ENCODE measurements at regions not wholly inside any gene's neighbourhood (a gene's known extent, or its start where the extent isn't known, plus 50 kb on each side); places are given as distances from the start of the nearest gene placed in this dataset.
"Not testable (repeated sequence)": the region's sequence is repeated elsewhere in the genome, so short reads cannot be mapped to it uniquely, and the experiment has no call there.

DNA sequence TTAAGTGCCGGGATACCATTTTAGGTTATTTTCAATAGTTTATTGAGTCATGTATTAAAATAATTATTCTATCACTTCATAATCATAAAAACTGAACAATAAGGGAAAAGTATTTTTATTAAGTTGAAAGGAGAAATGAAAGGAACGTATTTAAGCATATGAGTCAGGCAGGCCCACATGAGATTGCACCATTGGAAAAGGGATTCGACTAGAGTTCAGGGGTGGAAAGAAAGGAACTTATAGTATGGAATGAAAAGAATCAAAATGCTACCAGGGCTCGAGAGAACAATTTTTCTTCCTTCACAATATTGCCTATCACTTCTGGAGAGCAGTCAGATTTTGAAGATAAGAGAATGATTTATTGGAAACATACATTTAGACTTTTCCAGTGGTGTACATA is 516.5 kb upstream of the NETO1 start:
- no peak for DNase-seq

DNA sequence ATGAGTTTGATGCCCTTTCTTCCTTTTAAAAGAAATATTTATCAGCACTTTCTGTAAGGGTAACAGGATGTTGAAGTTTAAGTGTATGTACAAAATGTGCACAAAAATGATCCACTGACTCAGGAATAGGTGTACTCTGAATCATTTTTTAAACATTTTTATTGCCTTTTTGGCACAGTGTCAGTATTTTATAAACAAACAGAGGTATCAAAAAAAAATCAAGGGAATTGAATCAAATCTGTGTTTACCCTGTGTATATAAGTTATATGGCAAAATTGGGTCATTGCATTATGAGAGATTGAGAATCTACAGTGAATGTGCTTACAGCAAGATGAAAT is 513.9 kb upstream of the NETO1 start:
- DNase-seq: no peak

DNA sequence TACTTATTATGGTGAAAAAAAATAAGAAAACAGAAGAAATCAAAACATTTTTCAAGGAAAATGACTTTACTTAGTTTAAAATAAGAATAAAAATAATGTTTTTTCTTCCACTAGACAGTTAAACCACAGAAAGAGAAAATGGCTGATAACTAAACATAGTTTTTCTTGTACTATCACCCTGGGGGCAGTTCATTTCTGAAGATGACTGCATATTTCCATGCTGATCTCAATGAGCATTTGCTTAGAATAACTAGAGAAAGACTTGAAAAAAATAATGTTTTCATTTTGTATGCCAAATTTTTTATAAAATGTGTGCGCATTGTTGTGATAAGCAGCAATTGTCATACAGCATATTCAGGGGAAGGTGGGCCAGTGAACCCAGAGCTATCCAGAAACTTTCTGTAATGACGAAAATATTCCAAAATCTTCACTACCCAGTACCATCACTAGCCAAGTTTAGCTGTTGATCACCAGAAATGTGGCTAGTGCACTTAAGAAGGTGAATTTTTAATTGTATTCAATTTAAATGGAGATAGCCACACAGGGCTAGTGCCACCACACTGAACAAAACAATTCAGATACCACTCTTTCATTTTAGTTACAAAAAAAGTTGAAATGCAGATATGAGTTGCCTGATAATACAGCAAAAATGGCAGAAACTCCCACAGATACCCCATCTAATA is 513.4 kb upstream of the NETO1 start:
- DNase-seq: no peak

GRCh38 chr18:73366713-73367112 is 498.9 kb upstream of the NETO1 start:
- DNase-seq: no peak

DNA sequence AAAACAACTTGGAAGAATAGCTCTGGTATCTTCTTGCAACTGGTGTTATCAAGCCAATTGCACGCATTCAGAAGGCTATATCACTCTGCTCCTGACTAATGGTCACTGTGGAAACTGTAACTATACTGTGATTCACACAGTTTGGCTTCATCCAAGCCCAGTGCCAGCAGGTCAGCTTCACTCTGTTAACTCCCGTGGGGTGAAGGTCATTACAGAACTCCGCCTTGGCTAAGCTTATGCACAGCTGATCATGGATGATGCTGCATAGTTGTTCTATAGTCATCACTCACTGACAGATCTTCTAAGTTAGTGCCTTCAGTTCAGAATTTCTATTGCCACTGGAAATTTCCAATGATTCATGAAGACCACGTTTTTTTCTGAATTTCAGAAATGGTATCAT is 497.2 kb upstream of the NETO1 start:
- no peak for DNase-seq

DNA sequence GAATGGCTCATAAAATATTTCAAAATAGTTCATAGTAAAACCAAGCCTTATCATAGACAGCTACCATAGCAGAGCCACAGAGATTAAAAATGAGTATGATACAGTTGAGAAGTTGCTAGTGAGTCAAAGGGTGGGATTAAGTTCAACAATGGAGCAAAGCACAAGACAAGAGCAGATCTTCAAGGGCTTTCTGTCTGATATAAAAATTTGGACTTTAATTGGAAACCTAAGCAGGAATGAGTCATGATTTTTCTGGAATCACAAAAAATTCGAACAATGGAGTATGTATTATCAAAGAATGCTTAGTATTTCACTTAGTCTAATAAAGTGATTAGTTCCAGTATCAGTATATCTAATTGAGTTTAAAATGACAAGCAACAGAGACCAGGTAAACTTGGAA is 487.3 kb upstream of the NETO1 start:
- no peak for DNase-seq

- DNase-seq: no peak
These were observed 484.8 kb upstream of the NETO1 start for GRCh38 chr18:73352546-73352945.

DNA sequence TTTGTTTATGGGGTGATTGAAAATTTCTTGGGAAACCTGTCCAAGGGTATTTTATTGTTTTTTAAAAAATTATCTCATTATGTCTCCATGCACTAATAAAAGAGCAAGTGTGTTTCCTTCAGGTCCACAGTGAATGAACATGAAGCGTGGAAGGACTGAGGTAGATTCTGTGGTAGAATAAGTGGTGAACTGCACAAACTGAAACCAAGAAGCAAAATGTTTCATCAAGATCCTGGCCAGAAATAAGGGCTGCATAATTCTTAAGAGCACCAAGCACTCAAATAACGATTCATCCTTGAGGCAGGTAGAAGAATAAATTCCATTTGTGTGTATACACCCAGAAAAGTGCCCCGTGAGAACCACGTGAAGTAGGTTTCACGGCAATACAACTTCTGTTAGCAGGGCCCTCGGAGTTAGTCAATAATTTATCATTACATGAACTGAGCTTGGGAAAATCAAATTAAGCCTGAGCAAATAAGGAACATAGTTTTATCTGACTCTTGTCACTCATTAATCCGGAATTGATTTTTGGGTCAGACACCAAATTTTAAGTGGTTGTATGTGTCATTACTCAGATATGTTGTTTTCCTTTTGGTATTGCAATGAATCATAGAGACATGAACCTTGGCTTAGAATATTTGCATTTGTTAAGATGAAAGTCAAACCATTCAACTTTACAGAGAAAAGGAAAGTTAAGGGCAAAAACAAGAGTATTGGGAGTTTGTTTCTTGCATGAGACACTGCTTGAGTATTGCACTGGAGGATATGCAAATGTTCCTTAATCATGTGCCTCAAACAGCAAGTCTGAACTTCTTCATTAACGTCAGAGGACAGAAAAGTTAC is 472.6 kb upstream of the NETO1 start:
- DNase-seq: no peak

DNA sequence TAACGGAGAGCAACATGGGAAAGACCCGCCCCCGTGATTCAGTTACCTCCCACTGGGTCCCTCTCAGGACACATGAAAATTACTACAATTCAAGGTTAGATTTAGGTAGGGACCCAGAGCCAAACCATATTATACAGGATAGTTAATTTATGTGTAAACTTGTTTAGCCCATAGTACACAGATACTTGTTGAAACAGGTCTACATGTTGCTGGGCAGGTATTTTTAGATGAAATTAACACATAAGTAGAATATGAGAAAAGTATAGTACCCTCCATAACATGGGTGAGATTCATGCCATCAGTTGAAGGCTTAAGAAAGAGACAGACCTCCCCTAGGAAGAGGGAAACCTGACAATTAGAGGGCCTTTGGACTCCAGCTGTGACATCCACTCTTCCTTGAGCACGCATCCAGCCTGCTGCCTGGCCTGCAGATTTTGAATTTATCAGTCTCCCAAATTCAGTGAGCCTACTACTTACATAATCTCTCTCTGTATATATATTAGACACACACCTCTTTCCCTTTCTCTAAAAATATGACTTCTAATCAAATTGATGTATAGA is 463.5 kb upstream of the NETO1 start:
- no peak for DNase-seq

DNA sequence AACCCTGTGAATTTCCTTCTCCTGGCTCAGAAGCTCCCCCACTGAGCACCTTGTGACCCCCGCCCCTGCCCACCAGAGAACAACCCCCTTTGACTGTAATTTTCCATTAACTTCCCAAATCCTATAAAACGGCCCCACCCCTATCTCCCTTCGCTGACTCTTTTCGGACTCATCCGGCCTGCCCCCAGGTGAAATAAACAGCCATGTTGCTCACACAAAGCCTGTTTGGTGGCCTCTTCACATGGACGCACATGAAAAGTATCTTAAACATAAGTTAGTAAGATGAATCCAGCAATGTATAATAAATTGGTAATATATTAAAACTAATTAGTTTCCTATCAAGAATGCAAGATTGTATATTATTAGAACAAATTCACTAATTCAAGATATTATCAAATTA is 462.3 kb upstream of the NETO1 start:
- DNase-seq: not testable (repeated sequence)

DNA sequence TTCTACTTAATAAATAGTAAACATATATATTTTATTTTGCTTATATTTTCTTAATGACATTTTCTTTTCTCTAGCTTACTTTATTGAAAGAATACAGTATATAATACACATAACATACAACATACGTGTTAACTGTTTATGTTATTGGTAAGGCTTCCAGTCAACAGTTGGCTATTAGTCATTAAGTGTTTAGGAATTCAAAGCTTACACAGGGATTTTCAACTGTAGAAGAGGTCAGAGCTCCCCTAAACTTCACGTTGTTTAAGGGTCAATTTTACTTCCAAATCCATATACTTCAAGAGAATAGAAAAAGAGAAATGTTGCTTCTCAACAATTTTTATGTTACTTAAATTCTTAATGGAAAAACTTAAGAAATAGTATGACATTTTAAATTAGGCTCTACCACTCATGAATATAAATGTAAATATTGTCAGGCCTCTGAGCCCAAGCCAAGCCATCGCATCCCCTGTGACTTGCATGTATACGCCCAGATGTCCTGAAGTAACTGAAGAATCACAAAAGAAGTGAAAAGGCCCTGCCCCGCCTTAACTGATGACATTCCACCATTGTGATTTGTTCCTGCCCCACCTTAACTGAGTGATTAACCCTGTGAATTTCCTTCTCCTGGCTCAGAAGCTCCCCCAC is 456.5 kb upstream of the NETO1 start:
- DNase-seq: not testable (repeated sequence)

- no peak for DNase-seq
These were observed 451.1 kb upstream of the NETO1 start for GRCh38 chr18:73318739-73319479.

DNA sequence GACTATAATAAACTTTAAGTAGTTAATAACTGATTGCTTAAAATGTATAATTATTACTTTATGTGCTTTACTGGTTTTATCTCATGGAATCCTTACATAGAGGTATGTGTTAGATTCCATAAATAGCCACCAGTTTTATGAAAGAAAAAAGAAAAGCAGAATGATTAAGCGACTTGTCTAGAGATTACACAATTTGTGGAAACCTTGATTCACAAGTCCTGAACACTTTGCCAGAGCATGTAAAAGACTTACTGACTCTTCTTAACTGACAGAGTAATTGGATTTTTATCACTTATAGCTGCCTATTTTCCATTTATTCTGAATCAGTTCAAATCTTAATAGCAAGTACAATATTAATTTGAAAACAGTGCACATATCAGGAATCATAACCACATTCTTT is 448.7 kb upstream of the NETO1 start:
- DNase-seq: no peak

GRCh38 chr18:73315381-73315780 is 447.6 kb upstream of the NETO1 start:
- DNase-seq: no peak

DNA sequence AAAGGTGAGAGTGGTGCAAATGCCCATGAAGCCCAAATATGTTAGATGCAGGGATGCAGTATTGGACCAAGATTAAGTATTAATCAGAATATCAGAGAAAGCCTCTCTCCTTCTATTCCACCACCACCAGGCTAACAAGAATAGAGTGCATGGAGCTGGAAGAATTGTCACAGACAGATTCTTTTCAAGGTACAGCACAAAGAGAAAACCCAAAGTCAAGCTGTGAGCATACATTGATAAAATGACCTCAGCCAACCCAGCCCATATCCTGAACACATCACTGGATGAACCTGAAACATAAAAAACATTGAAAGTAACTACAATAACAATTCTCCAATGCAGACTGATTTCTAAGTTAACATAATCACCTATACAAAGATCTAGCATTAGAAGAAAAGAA is 445.7 kb upstream of the NETO1 start:
- no peak for DNase-seq

DNA sequence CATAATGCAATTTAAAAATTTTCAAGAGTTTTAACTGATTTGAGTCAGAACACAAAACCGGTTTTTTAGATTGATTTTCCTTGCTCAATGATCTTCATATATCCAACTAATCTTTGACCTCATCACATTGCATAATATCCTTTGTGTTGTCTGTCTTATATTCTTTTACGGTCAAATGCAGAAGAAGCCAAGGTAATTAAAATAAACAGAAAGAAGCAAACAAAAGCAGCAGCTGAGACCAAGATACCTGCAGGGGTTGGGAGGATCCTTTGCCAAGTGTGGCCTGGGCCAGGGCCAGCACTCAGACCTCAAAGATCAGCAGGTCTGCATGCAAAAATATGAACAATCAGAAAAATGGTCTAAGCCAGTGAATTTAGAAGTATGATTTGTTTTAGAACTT is 428.9 kb upstream of the NETO1 start:
- DNase-seq: no peak

GRCh38 chr18:73292156-73292555 is 424.4 kb upstream of the NETO1 start:
- DNase-seq: no peak

DNA sequence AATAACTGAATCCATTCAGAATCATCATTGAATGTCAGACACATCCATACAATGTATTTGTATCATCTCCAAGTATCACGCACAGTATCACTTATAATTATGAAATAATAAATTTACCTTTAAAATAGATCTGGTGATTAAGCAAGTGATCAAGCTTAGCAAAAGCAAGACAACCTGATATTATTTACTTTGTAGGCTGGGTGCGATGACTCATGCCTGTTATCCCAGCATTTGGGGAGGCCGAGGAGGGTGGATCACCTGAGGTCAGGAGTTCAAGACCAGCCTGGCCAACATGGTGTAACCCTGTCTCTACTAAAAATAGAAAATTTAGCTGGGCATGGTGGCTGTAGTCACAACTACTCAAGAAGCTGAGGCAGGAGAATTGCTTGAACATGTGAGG is 421.0 kb upstream of the NETO1 start:
- no peak for DNase-seq

GRCh38 chr18:73286584-73286983 is 418.8 kb upstream of the NETO1 start:
- DNase-seq: peak; percentile 61

DNA sequence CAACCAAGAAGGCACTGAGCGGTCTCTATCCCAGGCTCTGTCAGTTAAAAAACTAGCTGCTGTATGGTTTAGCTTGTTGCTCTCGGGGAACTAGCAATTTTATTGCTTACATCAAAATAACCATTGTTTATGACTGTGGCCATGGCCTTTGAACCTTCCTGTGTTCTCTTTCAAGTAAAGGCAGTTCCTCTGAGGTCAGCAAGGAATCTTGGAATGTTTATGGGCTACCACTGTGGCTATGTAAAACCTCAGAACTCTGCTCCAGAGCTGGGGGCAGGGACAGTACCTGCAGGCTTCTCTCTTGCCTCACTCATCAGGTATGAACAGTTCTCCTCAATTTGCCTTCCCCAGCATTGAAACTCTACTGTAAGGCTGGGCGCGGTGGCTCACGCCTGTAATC is 416.0 kb upstream of the NETO1 start:
- no peak for DNase-seq

GRCh38 chr18:73283032-73283431 is 415.2 kb upstream of the NETO1 start:
- no peak for DNase-seq

GRCh38 chr18:73279498-73279897 is 411.7 kb upstream of the NETO1 start:
- DNase-seq: no peak
